Activated naive CD8-positive, alpha-beta T cell treated with anti-CD3 and anti-CD28 coated beads, Interleukin-2, amount 50 U/mL, for 24 hours (primary cell): ENCODE measurements at regions not wholly inside any gene's neighbourhood (a gene's known extent, or its start where the extent isn't known, plus 50 kb on each side); places are given as distances from the start of the nearest gene placed in this dataset.

Experiments
- ATAC-seq: fragments of 150-1000 bp; cut with Tn5 transposase; one replicate; pipeline ENCODE4 v1.10.0; 2021
- DNase-seq: peaks from one replicate; pipeline ENCODE4 v3.0.0; 2021
- H3K27ac Mint-ChIP-seq: one replicate; pipeline ENCODE4 v1.8.0; 2021; ENCODE audit warnings: mild to moderate bottlenecking, mixed read lengths
- H3K27me3 Mint-ChIP-seq: one replicate; pipeline ENCODE4 v1.8.0; 2021; ENCODE audit warnings: mixed read lengths
- H3K36me3 Mint-ChIP-seq: one replicate; pipeline ENCODE4 v1.8.0; 2021; ENCODE audit warnings: low read depth, mixed read lengths
- H3K4me1 Mint-ChIP-seq: one replicate; pipeline ENCODE4 v1.8.0; 2021; ENCODE audit warnings: mixed read lengths
- H3K4me3 Mint-ChIP-seq: one replicate; pipeline ENCODE4 v1.8.0; 2021; ENCODE audit warnings: mild to moderate bottlenecking, moderate library complexity, mixed read lengths
- H3K9me3 Mint-ChIP-seq: one replicate; pipeline ENCODE4 v1.8.0; 2021; ENCODE audit warnings: mixed read lengths

- no peaks in the 10 kb centered on the region for H3K36me3 Mint-ChIP-seq
- H3K4me3 Mint-ChIP-seq: no peak overlapping the region
- no peak overlapping the region for H3K27ac Mint-ChIP-seq
- no peaks in the 10 kb centered on the region for H3K9me3 Mint-ChIP-seq
- H3K27me3 Mint-ChIP-seq: no peaks in the 10 kb centered on the region
- ATAC-seq (no peak), DNase-seq (no peak)
- no peaks in the 10 kb centered on the region for H3K4me1 Mint-ChIP-seq
Observed at GRCh38 chr6:84522135-84522549, 242.3 kb downstream of the TBX18 start.

GRCh38 chr6:84521511-84521910 lies 242.9 kb downstream of the TBX18 start:
- no peak for ATAC-seq
- Mint-ChIP-seq H3K4me1 (no peaks in the 10 kb centered on the region), H3K4me3 (no peak overlapping the region), H3K27ac (no peak overlapping the region), H3K27me3 (no peaks in the 10 kb centered on the region), H3K36me3 (no peaks in the 10 kb centered on the region), H3K9me3 (no peaks in the 10 kb centered on the region)
- no peak for DNase-seq

- Mint-ChIP-seq H3K27ac (no peak overlapping the region), H3K4me3 (no peak overlapping the region), H3K4me1 (no peaks in the 10 kb centered on the region), H3K36me3 (no peaks in the 10 kb centered on the region), H3K9me3 (no peaks in the 10 kb centered on the region), H3K27me3 (no peaks in the 10 kb centered on the region)
- ATAC-seq: no peak
- DNase-seq: no peak
Observed at GRCh38 chr6:84517741-84518530, 246.5 kb downstream of the TBX18 start.

- no peak overlapping the region for H3K27ac Mint-ChIP-seq
- H3K9me3 Mint-ChIP-seq: no peaks in the 10 kb centered on the region
- H3K36me3 Mint-ChIP-seq: no peaks in the 10 kb centered on the region
- ATAC-seq (no peak), DNase-seq (no peak)
- no peaks in the 10 kb centered on the region for H3K27me3 Mint-ChIP-seq
- no peaks in the 10 kb centered on the region for H3K4me1 Mint-ChIP-seq
- H3K4me3 Mint-ChIP-seq: no peak overlapping the region
Observed at GRCh38 chr6:84516154-84516553, 248.2 kb downstream of the TBX18 start.

GRCh38 chr6:84515067-84515466 lies 249.3 kb downstream of the TBX18 start:
- no peak for ATAC-seq
- Mint-ChIP-seq H3K9me3 (no peaks in the 10 kb centered on the region), H3K27me3 (no peaks in the 10 kb centered on the region), H3K4me3 (no peak overlapping the region), H3K27ac (no peak overlapping the region), H3K4me1 (no peaks in the 10 kb centered on the region), H3K36me3 (no peaks in the 10 kb centered on the region)
- DNase-seq: no peak

- no peak for ATAC-seq
- Mint-ChIP-seq H3K27ac (no peak overlapping the region), H3K9me3 (no peaks in the 10 kb centered on the region), H3K4me1 (no peaks in the 10 kb centered on the region), H3K36me3 (no peaks in the 10 kb centered on the region), H3K4me3 (no peak overlapping the region), H3K27me3 (no peaks in the 10 kb centered on the region)
- DNase-seq: no peak
Observed at GRCh38 chr6:84514089-84514971, 250.1 kb downstream of the TBX18 start.

GRCh38 chr6:84512391-84512790 lies 252.0 kb downstream of the TBX18 start:
- ATAC-seq: no peak
- no peaks in the 10 kb centered on the region for H3K36me3 Mint-ChIP-seq

GRCh38 chr6:84511929-84512328 lies 252.5 kb downstream of the TBX18 start:
- H3K4me3 Mint-ChIP-seq: no peak overlapping the region
- no peak for DNase-seq
- H3K9me3 Mint-ChIP-seq: peaks cover 4% of the 10 kb centered on the region
- no peaks in the 10 kb centered on the region for H3K27me3 Mint-ChIP-seq
- H3K4me1 Mint-ChIP-seq: no peaks in the 10 kb centered on the region
- no peaks in the 10 kb centered on the region for H3K36me3 Mint-ChIP-seq
- H3K27ac Mint-ChIP-seq: no peak overlapping the region
- no peak for ATAC-seq

More at GRCh38 chr6:84512391-84512790, 252.0 kb downstream of the TBX18 start:
- Mint-ChIP-seq H3K4me3 (no peak overlapping the region), H3K27me3 (no peaks in the 10 kb centered on the region), H3K27ac (no peak overlapping the region), H3K4me1 (no peaks in the 10 kb centered on the region), H3K9me3 (peaks cover 1% of the 10 kb centered on the region)
- DNase-seq: no peak

GRCh38 chr6:84508981-84509380 lies 255.4 kb downstream of the TBX18 start:
- no peak for ATAC-seq
- H3K27me3 Mint-ChIP-seq: no peaks in the 10 kb centered on the region
- no peaks in the 10 kb centered on the region for H3K36me3 Mint-ChIP-seq
- H3K4me1 Mint-ChIP-seq: no peaks in the 10 kb centered on the region
- no peak overlapping the region for H3K27ac Mint-ChIP-seq
- H3K9me3 Mint-ChIP-seq: peaks cover 4% of the 10 kb centered on the region
- no peak overlapping the region for H3K4me3 Mint-ChIP-seq
- DNase-seq: no peak

GRCh38 chr6:84508334-84508733 lies 256.1 kb downstream of the TBX18 start:
- DNase-seq: no peak
- H3K27ac Mint-ChIP-seq: no peak overlapping the region
- H3K9me3 Mint-ChIP-seq: peaks cover 4% of the 10 kb centered on the region
- no peaks in the 10 kb centered on the region for H3K36me3 Mint-ChIP-seq
- H3K4me1 Mint-ChIP-seq: no peaks in the 10 kb centered on the region
- no peak overlapping the region for H3K4me3 Mint-ChIP-seq
- no peaks in the 10 kb centered on the region for H3K27me3 Mint-ChIP-seq
- ATAC-seq: no peak

- Mint-ChIP-seq H3K27me3 (no peaks in the 10 kb centered on the region), H3K27ac (no peak overlapping the region), H3K36me3 (no peaks in the 10 kb centered on the region)
Observed at GRCh38 chr6:84504025-84504424, 260.4 kb downstream of the TBX18 start.

GRCh38 chr6:84501315-84501714 lies 263.1 kb downstream of the TBX18 start:
- ATAC-seq (no peak), DNase-seq (no peak)
- Mint-ChIP-seq H3K4me1 (no peaks in the 10 kb centered on the region), H3K9me3 (peaks cover 6% of the 10 kb centered on the region), H3K27me3 (no peaks in the 10 kb centered on the region), H3K36me3 (no peaks in the 10 kb centered on the region), H3K4me3 (no peak overlapping the region), H3K27ac (no peak overlapping the region)

More at GRCh38 chr6:84504025-84504424, 260.4 kb downstream of the TBX18 start:
- no peak for ATAC-seq
- no peaks in the 10 kb centered on the region for H3K4me1 Mint-ChIP-seq
- H3K4me3 Mint-ChIP-seq: no peak overlapping the region
- no peak for DNase-seq
- H3K9me3 Mint-ChIP-seq: peaks cover 10% of the 10 kb centered on the region

GRCh38 chr6:84500726-84501125 lies 263.7 kb downstream of the TBX18 start:
- no peaks in the 10 kb centered on the region for H3K36me3 Mint-ChIP-seq
- H3K27ac Mint-ChIP-seq: no peak overlapping the region
- H3K4me1 Mint-ChIP-seq: no peaks in the 10 kb centered on the region
- DNase-seq (no peak), ATAC-seq (no peak)
- peaks cover 6% of the 10 kb centered on the region for H3K9me3 Mint-ChIP-seq
- H3K4me3 Mint-ChIP-seq: no peak overlapping the region
- H3K27me3 Mint-ChIP-seq: no peaks in the 10 kb centered on the region

- no peak overlapping the region for H3K4me3 Mint-ChIP-seq
- no peaks in the 10 kb centered on the region for H3K4me1 Mint-ChIP-seq
- H3K36me3 Mint-ChIP-seq: no peaks in the 10 kb centered on the region
- H3K27ac Mint-ChIP-seq: no peak overlapping the region
- DNase-seq (no peak), ATAC-seq (no peak)
- H3K27me3 Mint-ChIP-seq: no peaks in the 10 kb centered on the region
- H3K9me3 Mint-ChIP-seq: peaks cover 6% of the 10 kb centered on the region
Observed at GRCh38 chr6:84498905-84499304, 265.5 kb downstream of the TBX18 start.
